Esophagus muscularis mucosa (tissue), 4 donors: ENCODE measurements at regions not wholly inside any gene's neighbourhood (a gene's known extent, or its start where the extent isn't known, plus 50 kb on each side); places are given as distances from the start of the nearest gene placed in this dataset.

Source experiments
- DNase-seq: peaks from one replicate; pipeline ENCODE4 v3.0.0-alpha.2; 2017; ENCODE audit errors: extremely low spot score
- H3K27ac ChIP-seq, 4 donors: fragments of 200-600 bp; sonication (generic); replicated peaks in 1 of 4; 1 replicate in 3 of 4; 2 replicates in 1 of 4; pipeline ENCODE4 v1.5.1; 2016 to 2019; ENCODE audit warnings: mild to moderate bottlenecking in 1 of 4
- H3K27me3 ChIP-seq, 4 donors: fragments of 200-600 bp; sonication (generic); one replicate each; pipeline versions ENCODE4 v1.5.1 to v1.6.0; 2016 to 2019
- H3K36me3 ChIP-seq, 4 donors: fragments of 200-600 bp; sonication (generic); one replicate each; pipeline ENCODE4 v1.5.1; 2016 to 2019
- H3K4me1 ChIP-seq, 4 donors: fragments of 200-600 bp; sonication (generic); one replicate each; pipeline ENCODE4 v1.5.1; 2016 to 2019
- H3K4me3 ChIP-seq, 4 donors: fragments of 200-600 bp; sonication (generic); 1 replicate in 2 of 4; 2 replicates in 2 of 4; pipeline ENCODE4 v1.5.1; 2016 to 2019; ENCODE audit warnings: mild to moderate bottlenecking in 4 of 4, moderate library complexity in 1 of 4
- H3K9me3 ChIP-seq, 4 donors: fragments of 200-600 bp; sonication (generic); 1 replicate in 3 of 4; 2 replicates in 1 of 4; pipeline ENCODE4 v1.5.1; 2016 to 2019
- EP300 ChIP-seq: sonication (generic); formaldehyde crosslinking; IDR thresholded peaks from one replicate; pipeline ENCODE4 v1.6.1; 2017; ENCODE audit warnings: antibody characterized with exemption
- POLR2A ChIP-seq: fragments of 450-650 bp; IDR thresholded peaks from one replicate; pipeline ENCODE4 v1.6.1; 2017; ENCODE audit warnings: antibody characterized with exemption, moderate library complexity, mild to moderate bottlenecking, low read depth
- POLR2AphosphoS5 ChIP-seq, 2 donors: sonication (generic); formaldehyde crosslinking; IDR thresholded peaks; one replicate each; pipeline ENCODE4 v1.6.1; 2017; ENCODE audit warnings: antibody characterized with exemption in 2 of 2
- WGBS: methylation state at CpG from one replicate; pipeline ENCODE4 v1.1.5; 2018; 5-methylcytosine and 5-hydroxymethylcytosine counted together
- intact Hi-C: fragments of 100-400 bp; cut with DNase I; formaldehyde crosslinking; loops from one replicate; pipeline ENCODE4 v1.15.1; 2023
- TF ChIP-seq, protein P1 (sequence below), 3 experiments: fragments of 200-600 bp in 2 of 3; fragments of 450-650 bp in 1 of 3; sonication (generic) in 2 of 3; IDR thresholded peaks; one replicate each; pipeline ENCODE4 v1.5.1; 2017 to 2019; ENCODE audit warnings: antibody characterized with exemption in 3 of 3, mild to moderate bottlenecking in 2 of 3, moderate library complexity in 1 of 3

DNA sequence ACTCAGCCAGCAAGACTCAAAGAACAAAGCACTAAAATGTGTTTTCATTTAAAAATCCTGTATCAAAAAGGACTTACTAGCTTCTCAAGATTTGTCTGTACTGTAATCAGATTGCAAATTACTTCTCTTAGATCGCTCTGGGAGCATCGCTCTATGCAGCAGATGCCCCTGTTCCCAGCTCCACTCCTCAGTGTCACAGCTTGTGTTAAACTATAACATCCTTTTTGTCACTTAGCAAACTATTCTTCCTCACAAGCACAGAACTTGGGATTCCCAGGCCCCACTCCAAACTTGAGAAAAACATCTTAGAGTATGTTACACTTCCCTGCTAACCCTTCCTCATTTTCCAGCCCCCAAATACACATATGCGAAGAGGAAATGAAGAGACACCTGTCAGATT lies 85.1 kb upstream of the CHRM3 start:
- H3K4me1 ChIP-seq: peaks cover 0 to under 1% (median 0%) of the 10 kb centered on the region in 4 donors
- TF ChIP-seq EP300: no peak
- TF ChIP-seq POLR2AphosphoS5 (IDR thresholded peaks at IDR 0.05): no peak
- no peak for TF ChIP-seq POLR2A
- intact Hi-C loops: no loop called here

DNA sequence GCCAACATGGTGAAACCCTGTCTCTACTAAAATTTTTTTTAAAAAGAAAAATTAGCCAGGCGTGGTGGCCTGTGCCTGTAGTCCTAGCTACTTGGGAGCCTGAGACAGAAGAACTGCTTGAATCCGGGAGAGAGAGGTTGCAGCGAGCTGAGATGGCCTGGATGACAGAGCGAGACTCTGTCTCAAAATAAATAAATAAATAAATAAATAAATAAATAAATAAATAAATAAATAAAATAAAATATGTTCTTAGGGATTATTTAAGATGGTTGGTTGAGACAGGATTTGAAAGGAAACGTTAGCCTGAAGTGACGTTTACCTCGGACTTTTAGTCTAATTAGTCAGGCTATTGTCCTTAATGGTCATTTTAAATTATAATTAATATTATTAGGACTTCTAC lies 88.5 kb upstream of the CHRM3 start:
- intact Hi-C loops: no loop called here
- no peak overlapping the region for H3K27ac ChIP-seq
- H3K9me3 ChIP-seq: no peaks in the 10 kb centered on the region
- no peak overlapping the region for H3K4me3 ChIP-seq
- 97% methylated on average over 7 of the region's 7 CpGs for WGBS
- no peaks in the 10 kb centered on the region for H3K36me3 ChIP-seq
- TF ChIP-seq POLR2AphosphoS5 (IDR thresholded peaks at IDR 0.05): no peak
- no peaks in the 10 kb centered on the region for H3K4me1 ChIP-seq
- H3K27me3 ChIP-seq: no peaks in the 10 kb centered on the region
- no peak for DNase-seq

More for the DNA sequence above, 85.1 kb upstream of the CHRM3 start:
- no peak overlapping the region for H3K4me3 ChIP-seq
- H3K9me3 ChIP-seq: no peaks in the 10 kb centered on the region
- no peaks in the 10 kb centered on the region for H3K27me3 ChIP-seq
- 90% methylated on average over 3 of the region's 3 CpGs for whole genome bisulfite sequencing
- DNase-seq: no peak
- no peak overlapping the region for H3K27ac ChIP-seq
- no peaks in the 10 kb centered on the region for H3K36me3 ChIP-seq

DNA sequence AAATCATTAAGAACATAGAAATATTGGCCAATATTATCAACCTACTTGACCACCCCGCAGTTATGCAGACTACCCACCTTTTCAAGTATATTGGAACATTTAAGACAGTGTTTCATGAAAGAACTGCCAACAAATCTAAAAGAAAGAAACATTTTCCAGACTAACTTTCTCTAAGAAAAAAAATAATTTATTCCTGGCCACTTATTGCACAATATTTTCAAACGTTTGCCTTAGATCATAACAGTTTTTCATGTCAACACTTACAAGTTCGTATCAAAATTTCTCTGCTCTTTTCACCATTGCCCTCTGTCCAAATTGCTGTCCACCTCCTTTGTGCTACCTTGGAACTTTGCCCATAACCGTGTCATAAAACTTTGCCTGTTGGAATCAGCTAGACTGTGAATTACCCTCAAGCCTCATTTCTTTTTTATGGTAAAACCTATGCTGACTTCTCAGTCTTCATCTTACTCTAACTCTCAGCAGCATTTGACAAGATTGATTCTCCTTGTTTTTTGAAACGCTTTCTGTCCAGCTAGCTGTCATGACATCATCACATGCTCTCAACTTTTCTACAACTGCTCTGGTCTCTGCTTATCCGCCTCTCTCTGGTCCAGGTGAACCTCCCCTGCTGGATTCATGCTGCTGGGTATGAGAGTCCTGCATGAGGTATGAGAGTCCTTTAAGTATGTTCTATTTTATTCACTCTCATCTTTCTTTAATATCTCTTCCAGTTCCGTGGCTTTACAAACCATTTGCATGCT lies 92.8 kb upstream of the CHRM3 start:
- Histone ChIP-seq H3K36me3 (no peaks in the 10 kb centered on the region), H3K27me3 (no peaks in the 10 kb centered on the region), H3K27ac (no peak overlapping the region), H3K9me3 (no peaks in the 10 kb centered on the region), H3K4me3 (no peak overlapping the region), H3K4me1 (peaks cover 0 to 9% (median 7%) of the 10 kb centered on the region in 4 donors)
- no peak for DNase-seq
- intact Hi-C loops: no loop called here
- WGBS: 47% methylated on average over 7 of the region's 7 CpGs
- TF ChIP-seq POLR2A (no peak), EP300 (no peak), POLR2AphosphoS5 (IDR thresholded peaks at IDR 0.05) (no peak)
- TF ChIP-seq, protein P1, sequence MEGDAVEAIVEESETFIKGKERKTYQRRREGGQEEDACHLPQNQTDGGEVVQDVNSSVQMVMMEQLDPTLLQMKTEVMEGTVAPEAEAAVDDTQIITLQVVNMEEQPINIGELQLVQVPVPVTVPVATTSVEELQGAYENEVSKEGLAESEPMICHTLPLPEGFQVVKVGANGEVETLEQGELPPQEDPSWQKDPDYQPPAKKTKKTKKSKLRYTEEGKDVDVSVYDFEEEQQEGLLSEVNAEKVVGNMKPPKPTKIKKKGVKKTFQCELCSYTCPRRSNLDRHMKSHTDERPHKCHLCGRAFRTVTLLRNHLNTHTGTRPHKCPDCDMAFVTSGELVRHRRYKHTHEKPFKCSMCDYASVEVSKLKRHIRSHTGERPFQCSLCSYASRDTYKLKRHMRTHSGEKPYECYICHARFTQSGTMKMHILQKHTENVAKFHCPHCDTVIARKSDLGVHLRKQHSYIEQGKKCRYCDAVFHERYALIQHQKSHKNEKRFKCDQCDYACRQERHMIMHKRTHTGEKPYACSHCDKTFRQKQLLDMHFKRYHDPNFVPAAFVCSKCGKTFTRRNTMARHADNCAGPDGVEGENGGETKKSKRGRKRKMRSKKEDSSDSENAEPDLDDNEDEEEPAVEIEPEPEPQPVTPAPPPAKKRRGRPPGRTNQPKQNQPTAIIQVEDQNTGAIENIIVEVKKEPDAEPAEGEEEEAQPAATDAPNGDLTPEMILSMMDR (IDR thresholded peaks at IDR 0.05): no peak

DNA sequence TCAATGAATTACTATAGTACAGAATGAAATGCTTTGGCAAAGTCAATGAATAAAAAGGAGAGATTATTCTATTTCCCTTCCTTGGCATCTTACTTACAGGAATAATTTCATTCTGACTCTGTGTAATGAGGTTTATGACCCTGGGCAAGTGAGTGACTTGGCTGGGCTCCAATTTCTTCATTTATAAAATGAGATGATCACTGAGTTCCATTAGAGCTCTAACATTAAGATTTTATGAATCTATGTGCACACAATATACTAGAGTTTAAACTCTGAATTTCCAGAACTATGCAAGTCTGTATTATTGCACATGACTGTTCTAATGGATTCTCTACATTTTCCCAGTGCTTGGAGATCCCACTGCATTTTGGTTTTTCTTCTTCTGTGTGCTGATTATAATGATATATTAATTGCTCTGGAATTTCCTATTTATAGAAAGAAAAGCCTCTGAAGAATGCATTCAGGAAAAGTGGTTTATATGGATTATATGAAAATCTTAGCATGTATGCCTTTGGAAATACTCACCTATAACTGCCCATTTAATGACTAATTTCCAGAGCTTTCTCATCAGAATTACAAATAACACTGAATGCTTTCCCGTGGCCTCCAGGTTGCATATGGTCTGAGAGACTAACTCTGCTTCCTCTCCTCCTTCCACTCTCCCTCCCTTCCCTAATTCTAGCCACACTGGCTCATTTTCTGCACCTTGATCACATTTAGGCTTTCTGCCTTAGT lies 97.4 kb upstream of the CHRM3 start:
- Histone ChIP-seq H3K4me3 (no peak overlapping the region), H3K4me1 (peaks cover 0 to 13% (median 8%) of the 10 kb centered on the region in 4 donors), H3K36me3 (no peaks in the 10 kb centered on the region), H3K27me3 (no peaks in the 10 kb centered on the region), H3K27ac (no peak overlapping the region), H3K9me3 (no peaks in the 10 kb centered on the region)
- DNase-seq: no peak
- intact Hi-C loops: no loop called here
- 25% methylated on average over 1 of the region's 1 CpG for WGBS
- TF ChIP-seq POLR2AphosphoS5 (IDR thresholded peaks at IDR 0.05) (no peak), EP300 (no peak), POLR2A (no peak)
- TF ChIP-seq, protein P1 (IDR thresholded peaks at IDR 0.05): no peak

DNA sequence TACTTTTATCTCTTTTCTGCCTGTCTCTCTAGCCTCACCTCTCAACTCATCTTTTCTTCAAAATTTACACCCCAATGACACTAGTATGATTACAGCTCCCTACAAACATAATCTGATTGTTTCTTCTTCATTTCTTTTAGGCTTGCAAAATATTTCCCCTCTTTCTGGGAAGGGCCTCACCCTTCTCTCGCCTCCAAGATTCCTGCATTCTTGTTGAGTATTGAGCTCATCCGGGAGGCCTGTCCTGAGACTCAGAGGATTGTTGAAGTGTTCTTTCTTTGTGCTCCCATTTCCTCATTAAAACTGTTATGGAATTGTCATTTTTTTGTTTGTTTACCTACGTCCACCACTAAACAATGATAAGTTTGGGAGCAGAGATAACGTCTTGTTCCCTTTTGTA lies 99.1 kb upstream of the CHRM3 start:
- no peaks in the 10 kb centered on the region for H3K27me3 ChIP-seq
- 78% methylated on average over 4 of the region's 4 CpGs for WGBS
- DNase-seq: no peak

More for the DNA sequence above, 99.1 kb upstream of the CHRM3 start:
- TF ChIP-seq EP300 (no peak), POLR2A (no peak), POLR2AphosphoS5 (IDR thresholded peaks at IDR 0.05) (no peak)
- TF ChIP-seq, protein P1 (IDR thresholded peaks at IDR 0.05): no peak
- Histone ChIP-seq H3K9me3 (no peaks in the 10 kb centered on the region), H3K36me3 (no peaks in the 10 kb centered on the region), H3K27ac (no peak overlapping the region), H3K4me1 (peaks cover 0 to 13% (median 8%) of the 10 kb centered on the region in 4 donors), H3K4me3 (no peak overlapping the region)
- intact Hi-C loops: no loop called here
